ENCODE measurements at regions not wholly inside any gene's neighbourhood (a gene's known extent, or its start where the extent isn't known, plus 50 kb on each side); places are given as distances from the start of the nearest gene placed in this dataset.

DNA sequence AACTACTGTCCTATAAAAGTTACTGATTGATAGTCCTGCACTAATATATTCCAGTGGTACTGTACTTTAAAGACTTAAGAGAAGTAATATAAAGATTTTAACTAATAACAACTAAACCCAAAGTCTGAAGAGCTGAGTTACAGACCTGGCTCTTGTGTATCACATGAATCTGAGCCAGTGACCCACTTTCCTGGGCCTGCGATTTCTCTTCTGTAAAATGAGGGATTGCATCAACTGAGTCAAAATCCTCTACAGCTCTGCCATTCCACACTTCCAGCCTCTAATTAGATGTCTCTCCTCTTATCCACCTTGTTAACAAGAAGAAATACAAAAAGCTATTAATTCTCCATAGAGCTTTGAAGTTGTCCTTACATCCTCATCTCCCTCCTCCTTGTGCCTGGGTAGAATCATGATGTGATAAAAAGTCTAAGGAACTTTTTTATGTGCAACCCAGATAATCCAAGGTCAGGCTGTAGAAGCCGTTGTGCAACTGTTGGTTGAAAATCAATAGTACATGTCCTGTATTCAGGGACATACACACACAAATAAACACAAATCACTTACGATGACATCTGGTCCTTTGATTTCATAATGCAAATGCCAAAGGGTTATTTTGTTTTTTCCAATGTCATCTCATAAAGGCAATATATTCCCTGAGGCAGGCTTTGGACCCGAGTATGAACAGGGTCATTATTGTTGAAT lies 410.3 kb downstream of the KCNA4 start:
- TF ChIP-seq CTCF (IDR thresholded peaks at IDR 0.05; ENCODE audit: borderline replicate concordance, extremely low read depth, low read length, poor library complexity, severe bottlenecking) (no peak), EZH2 (IDR thresholded peaks at IDR 0.05; ENCODE audit: borderline replicate concordance, low read depth, low read length, severe bottlenecking) (no peak)

All from DND-41 (cell line).